Mesendoderm (in vitro differentiated cells): ENCODE measurements at regions not wholly inside any gene's neighbourhood (a gene's known extent, or its start where the extent isn't known, plus 50 kb on each side); places are given as distances from the start of the nearest gene placed in this dataset.

ENCODE experiments used
- DNase-seq: peaks from one replicate; pipeline ENCODE4 v3.0.0; 2013
- H2AK5ac ChIP-seq: 2 replicates; pipeline ENCODE4 v1.6.1; 2013; ENCODE audit warnings: low read length, inconsistent platforms
- H2BK120ac ChIP-seq: 2 replicates; pipeline ENCODE4 v1.6.1; 2013; ENCODE audit warnings: low read depth, mild to moderate bottlenecking, low read length, moderate library complexity, mixed read lengths
- H2BK15ac ChIP-seq: replicated peaks from 2 replicates; pipeline ENCODE4 v1.6.1; 2013; ENCODE audit warnings: low read depth, mild to moderate bottlenecking, moderate library complexity
- H2BK5ac ChIP-seq: 2 replicates; pipeline ENCODE4 v1.6.1; 2013; ENCODE audit warnings: low read length, inconsistent platforms
- H3K18ac ChIP-seq: 2 replicates; pipeline ENCODE4 v1.6.1; 2013; ENCODE audit warnings: mild to moderate bottlenecking, low read length, mixed read lengths
- H3K23ac ChIP-seq: one replicate; pipeline ENCODE4 v1.6.1; 2013; ENCODE audit warnings: low read length
- H3K27ac ChIP-seq: 2 replicates; pipeline ENCODE4 v1.5.1; 2013; ENCODE audit warnings: low read depth, mild to moderate bottlenecking, inconsistent platforms, low read length, moderate library complexity
- H3K27me3 ChIP-seq: 2 replicates; pipeline ENCODE4 v1.6.1; 2013; ENCODE audit warnings: low read length, control low read depth, mild to moderate bottlenecking, inconsistent platforms; ENCODE audit not compliant: insufficient read depth, poor library complexity
- H3K36me3 ChIP-seq: 2 replicates; pipeline ENCODE4 v1.6.1; 2013; ENCODE audit warnings: low read length, inconsistent platforms; ENCODE audit not compliant: control insufficient read depth, insufficient read depth
- H3K4ac ChIP-seq: one replicate; pipeline ENCODE4 v1.6.1; 2013; ENCODE audit warnings: low read depth, mild to moderate bottlenecking, low read length, moderate library complexity
- H3K4me1 ChIP-seq: 2 replicates; pipeline ENCODE4 v1.6.1; 2013; ENCODE audit warnings: low read depth, low read length, inconsistent platforms; ENCODE audit not compliant: control insufficient read depth
- H3K4me2 ChIP-seq: 2 replicates; pipeline ENCODE4 v1.6.1; 2013; ENCODE audit warnings: low read length
- H3K4me3 ChIP-seq: 2 replicates; pipeline ENCODE4 v1.5.1; 2013; ENCODE audit warnings: mild to moderate bottlenecking, low read length
- H3K56ac ChIP-seq: one replicate; pipeline ENCODE4 v1.6.1; 2013; ENCODE audit warnings: low read length
- H3K79me1 ChIP-seq: 2 replicates; pipeline ENCODE4 v1.6.1; 2013; ENCODE audit warnings: low read length, inconsistent platforms
- H3K79me2 ChIP-seq: 2 replicates; pipeline ENCODE4 v1.6.1; 2013; ENCODE audit warnings: mild to moderate bottlenecking, low read length; ENCODE audit not compliant: control insufficient read depth, insufficient read depth
- H3K9ac ChIP-seq: 2 replicates; pipeline ENCODE4 v1.6.1; 2013; ENCODE audit warnings: low read length, inconsistent platforms
- H4K5ac ChIP-seq: one replicate; pipeline ENCODE4 v1.6.1; 2013; ENCODE audit warnings: low read length
- H4K8ac ChIP-seq: one replicate; pipeline ENCODE4 v1.6.1; 2013; ENCODE audit warnings: low read depth, mild to moderate bottlenecking, control low read depth, low read length, moderate library complexity
- WGBS: extraction: QIAGEN DNeasy Blood & Tissue Kit; methylation state at CpG from one replicate; pipeline ENCODE4 v1.1.7; 2013; ENCODE audit warnings: low lambda C conversion rate, missing lambda C conversion rate; ENCODE audit not compliant: insufficient coverage; ENCODE audit errors: extremely low coverage; 5-methylcytosine and 5-hydroxymethylcytosine counted together

DNA sequence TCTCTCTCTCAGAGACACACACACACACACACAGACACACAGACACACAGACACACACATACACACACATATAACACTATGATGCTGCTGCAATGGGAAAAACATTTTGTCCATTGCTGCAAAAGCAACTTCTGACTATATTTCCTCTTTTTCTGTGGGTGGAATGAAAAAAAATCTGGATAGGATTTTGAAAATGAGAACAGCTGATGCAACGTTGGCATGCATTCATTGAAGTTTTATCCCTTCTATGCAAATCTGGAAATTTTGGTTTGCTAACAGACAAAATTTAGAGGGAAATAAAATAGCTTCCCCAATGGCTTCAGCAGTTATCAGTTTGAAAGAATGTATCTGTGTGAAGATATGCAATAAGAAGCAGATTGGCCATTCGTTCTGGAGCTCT is 763.4 kb upstream of the GRM7 start:
- Histone ChIP-seq H3K36me3 (no peaks in the 10 kb centered on the region), H3K4ac (no peak overlapping the region), H3K79me1 (no peaks in the 10 kb centered on the region), H3K4me1 (no peaks in the 10 kb centered on the region), H2AK5ac (no peak overlapping the region), H3K9ac (no peak overlapping the region), H3K79me2 (no peaks in the 10 kb centered on the region), H2BK120ac (no peak overlapping the region), H3K4me3 (no peak overlapping the region), H3K18ac (no peak overlapping the region), H3K27ac (no peak overlapping the region), H4K5ac (no peak overlapping the region), H2BK5ac (no peak overlapping the region), H2BK15ac (no peak overlapping the region), H4K8ac (no peak overlapping the region), H3K4me2 (no peak overlapping the region), H3K23ac (no peak overlapping the region), H3K56ac (no peak overlapping the region), H3K27me3 (no peaks in the 10 kb centered on the region)
- WGBS: no CpG with 5 or more reads among the region's 2 CpGs
- DNase-seq: no peak

DNA sequence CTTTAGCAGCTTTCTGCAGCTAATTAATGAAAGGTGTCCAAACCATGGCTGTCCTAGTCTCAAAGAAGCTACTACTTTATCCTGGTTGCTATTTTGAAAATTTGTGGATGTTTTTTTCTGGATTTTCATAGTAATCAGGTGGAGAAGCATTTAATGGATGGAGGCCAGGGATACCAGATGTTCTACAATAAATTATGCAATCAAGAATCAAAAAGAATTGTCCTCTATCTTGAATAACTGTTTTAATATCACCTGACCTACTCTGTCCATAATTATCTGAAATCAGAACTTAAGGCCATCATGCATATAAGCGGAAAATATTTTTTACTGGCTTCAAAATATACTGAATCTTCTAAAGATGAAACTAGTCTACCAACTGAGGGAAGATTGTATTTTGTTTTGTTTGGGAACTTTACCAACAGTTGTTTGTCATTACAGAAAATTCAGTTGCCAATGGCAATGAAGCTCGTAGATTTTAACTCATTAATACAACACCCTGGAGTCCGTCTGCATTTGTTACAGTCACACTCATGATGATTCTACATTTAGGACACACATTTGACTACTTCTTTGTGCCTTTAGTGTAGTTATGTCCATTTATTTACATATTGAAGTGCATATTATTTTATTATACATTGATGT is 762.3 kb upstream of the GRM7 start:
- H2BK5ac ChIP-seq: no peak overlapping the region
- no peaks in the 10 kb centered on the region for H3K79me2 ChIP-seq
- H3K23ac ChIP-seq: no peak overlapping the region
- H3K79me1 ChIP-seq: no peaks in the 10 kb centered on the region
- no peak overlapping the region for H2AK5ac ChIP-seq
- H3K4ac ChIP-seq: no peak overlapping the region
- H3K27ac ChIP-seq: no peak overlapping the region
- H4K8ac ChIP-seq: no peak overlapping the region
- WGBS: no CpG with 5 or more reads among the region's 3 CpGs
- H3K4me3 ChIP-seq: no peak overlapping the region
- no peak overlapping the region for H4K5ac ChIP-seq
- no peak for DNase-seq
- H3K4me2 ChIP-seq: no peak overlapping the region
- H3K4me1 ChIP-seq: no peaks in the 10 kb centered on the region
- no peak overlapping the region for H2BK15ac ChIP-seq
- H2BK120ac ChIP-seq: no peak overlapping the region
- H3K27me3 ChIP-seq: no peaks in the 10 kb centered on the region
- H3K9ac ChIP-seq: no peak overlapping the region
- no peak overlapping the region for H3K56ac ChIP-seq
- H3K18ac ChIP-seq: no peak overlapping the region
- no peaks in the 10 kb centered on the region for H3K36me3 ChIP-seq

DNA sequence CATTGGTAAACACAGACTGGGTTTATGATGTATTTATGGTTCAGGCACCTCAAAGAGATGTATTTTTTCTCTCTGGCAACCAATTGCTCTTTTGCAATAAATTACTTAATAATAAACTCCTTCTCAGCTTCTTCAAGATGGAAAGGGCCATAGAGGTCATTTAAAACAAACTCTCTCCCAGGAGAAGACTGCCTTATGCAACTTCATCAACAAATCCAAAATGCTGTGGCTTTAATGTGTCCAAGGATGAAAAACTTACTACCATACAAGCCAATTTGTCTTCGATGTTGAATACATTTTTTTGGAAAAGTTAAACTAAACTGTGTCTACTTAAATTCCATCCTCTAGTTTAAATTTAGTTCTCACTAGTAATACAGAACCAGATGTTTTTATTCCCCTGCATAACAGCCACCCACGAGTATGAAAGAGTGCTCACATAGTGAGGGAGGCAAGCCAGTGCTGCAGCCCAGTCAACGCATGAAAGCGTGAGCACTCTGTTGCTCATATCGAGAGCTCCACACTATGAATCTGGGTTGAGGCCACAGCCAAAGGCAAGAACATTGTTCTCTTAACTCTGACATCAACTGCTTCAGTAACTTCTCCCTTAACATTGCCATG is 761.3 kb upstream of the GRM7 start:
- no CpG with 5 or more reads among the region's 5 CpGs for WGBS
- no peaks in the 10 kb centered on the region for H3K79me2 ChIP-seq

DNA sequence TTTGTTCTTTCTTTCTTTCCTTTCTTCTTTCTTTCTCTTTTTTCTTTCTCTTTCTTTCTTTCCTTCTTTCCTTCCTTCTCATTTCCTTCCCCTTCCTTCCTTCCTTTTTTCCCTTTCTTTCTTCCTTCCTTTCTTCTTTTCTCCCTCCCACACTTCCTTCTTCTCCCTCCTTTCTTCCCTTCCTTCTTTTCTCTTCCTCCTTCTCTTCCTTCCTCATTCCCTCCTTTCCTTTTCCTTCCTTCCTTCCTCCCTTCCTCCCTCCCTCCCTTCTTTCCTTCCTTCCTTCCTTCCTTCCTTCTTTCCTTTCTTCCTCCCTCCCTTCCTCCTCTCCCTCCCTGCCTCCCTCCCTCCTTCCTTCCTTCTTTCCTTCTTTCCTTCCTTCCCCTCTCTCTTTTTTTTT is 755.7 kb upstream of the GRM7 start:
- Histone ChIP-seq H3K4me2 (no peak overlapping the region), H3K79me2 (no peaks in the 10 kb centered on the region), H3K79me1 (no peaks in the 10 kb centered on the region), H2BK120ac (no peak overlapping the region), H3K36me3 (no peaks in the 10 kb centered on the region), H2BK5ac (no peak overlapping the region), H2BK15ac (no peak overlapping the region), H3K4me1 (no peaks in the 10 kb centered on the region), H3K27ac (no peak overlapping the region), H3K56ac (no peak overlapping the region), H4K8ac (no peak overlapping the region), H2AK5ac (no peak overlapping the region), H3K4ac (no peak overlapping the region), H3K18ac (no peak overlapping the region), H4K5ac (no peak overlapping the region), H3K9ac (no peak overlapping the region), H3K23ac (no peak overlapping the region), H3K4me3 (no peak overlapping the region), H3K27me3 (no peaks in the 10 kb centered on the region)
- no peak for DNase-seq

More for the DNA sequence above, 761.3 kb upstream of the GRM7 start:
- H3K18ac ChIP-seq: no peak overlapping the region
- no peak overlapping the region for H3K9ac ChIP-seq
- DNase-seq: no peak
- no peaks in the 10 kb centered on the region for H3K27me3 ChIP-seq
- no peak overlapping the region for H3K27ac ChIP-seq
- H2AK5ac ChIP-seq: no peak overlapping the region
- no peak overlapping the region for H4K5ac ChIP-seq
- no peak overlapping the region for H3K4me3 ChIP-seq
- no peak overlapping the region for H2BK15ac ChIP-seq
- no peak overlapping the region for H3K4ac ChIP-seq
- H2BK120ac ChIP-seq: no peak overlapping the region
- H3K79me1 ChIP-seq: no peaks in the 10 kb centered on the region
- no peak overlapping the region for H2BK5ac ChIP-seq
- no peaks in the 10 kb centered on the region for H3K4me1 ChIP-seq
- H3K4me2 ChIP-seq: no peak overlapping the region
- H4K8ac ChIP-seq: no peak overlapping the region
- no peak overlapping the region for H3K56ac ChIP-seq
- H3K23ac ChIP-seq: no peak overlapping the region
- H3K36me3 ChIP-seq: no peaks in the 10 kb centered on the region

DNA sequence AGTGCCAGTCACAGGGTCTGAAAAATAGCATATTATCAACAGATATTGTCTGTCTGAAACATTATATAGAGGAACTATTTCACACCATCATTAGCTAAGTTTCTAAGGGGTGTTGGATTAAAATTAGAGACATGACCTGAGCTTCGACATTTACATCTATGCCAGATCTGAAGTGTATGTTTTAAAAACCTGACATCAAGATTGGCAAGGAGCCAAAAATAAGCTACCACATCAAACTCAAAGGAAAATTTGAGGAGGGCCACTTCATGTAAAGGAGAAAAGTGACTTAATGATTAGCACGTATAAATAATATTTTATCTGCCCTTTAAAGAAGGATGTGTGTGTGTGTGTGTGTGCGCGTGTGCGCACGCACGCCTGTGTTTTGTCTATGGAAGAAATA is 752.0 kb upstream of the GRM7 start:
- Histone ChIP-seq H3K36me3 (no peaks in the 10 kb centered on the region), H3K27me3 (no peaks in the 10 kb centered on the region), H3K79me2 (no peaks in the 10 kb centered on the region), H3K4ac (no peak overlapping the region), H4K8ac (no peak overlapping the region), H3K56ac (no peak overlapping the region), H3K23ac (no peak overlapping the region), H3K4me3 (no peak overlapping the region), H3K79me1 (no peaks in the 10 kb centered on the region), H2BK15ac (no peak overlapping the region), H2AK5ac (no peak overlapping the region), H3K27ac (no peak overlapping the region), H3K9ac (no peak overlapping the region), H3K4me2 (no peak overlapping the region), H2BK5ac (no peak overlapping the region), H3K18ac (no peak overlapping the region), H3K4me1 (no peaks in the 10 kb centered on the region), H2BK120ac (no peak overlapping the region), H4K5ac (no peak overlapping the region)
- no peak for DNase-seq
- WGBS: no CpG with 5 or more reads among the region's 7 CpGs

DNA sequence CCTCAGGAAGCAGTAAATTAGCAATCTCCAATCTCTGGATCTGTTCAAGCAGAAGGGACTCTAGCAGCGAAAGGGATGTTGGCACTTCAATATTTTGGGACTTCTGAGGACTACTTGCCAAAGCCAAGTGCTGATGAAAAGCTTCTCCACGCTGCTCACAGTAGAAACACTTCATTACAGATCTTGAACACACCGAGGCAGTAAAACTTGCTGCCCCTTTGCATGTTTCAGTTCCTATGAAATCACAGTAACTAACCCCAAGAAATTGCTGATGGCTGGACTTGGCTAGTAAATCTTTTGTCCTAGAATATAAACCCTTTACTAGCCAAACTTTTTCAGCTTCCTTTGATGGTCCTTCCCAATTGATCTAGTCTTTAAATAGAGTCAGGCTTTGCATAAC is 750.5 kb upstream of the GRM7 start:
- H3K4ac ChIP-seq: no peak overlapping the region
- no peaks in the 10 kb centered on the region for H3K79me2 ChIP-seq
- no peak overlapping the region for H3K9ac ChIP-seq
- no CpG with 5 or more reads among the region's 3 CpGs for WGBS
- H3K79me1 ChIP-seq: no peaks in the 10 kb centered on the region
- no peak overlapping the region for H3K23ac ChIP-seq
- no peaks in the 10 kb centered on the region for H3K4me1 ChIP-seq
- no peak overlapping the region for H2BK5ac ChIP-seq
- H2BK120ac ChIP-seq: no peak overlapping the region
- H4K8ac ChIP-seq: no peak overlapping the region
- H3K27me3 ChIP-seq: no peaks in the 10 kb centered on the region
- no peaks in the 10 kb centered on the region for H3K36me3 ChIP-seq
- no peak overlapping the region for H3K56ac ChIP-seq
- no peak overlapping the region for H3K4me3 ChIP-seq
- no peak overlapping the region for H2BK15ac ChIP-seq
- DNase-seq: no peak
- H3K27ac ChIP-seq: no peak overlapping the region
- H3K4me2 ChIP-seq: no peak overlapping the region
- H4K5ac ChIP-seq: no peak overlapping the region
- H2AK5ac ChIP-seq: no peak overlapping the region
- H3K18ac ChIP-seq: no peak overlapping the region
